SJSA1 (cell line): ENCODE measurements at regions not wholly inside any gene's neighbourhood (a gene's known extent, or its start where the extent isn't known, plus 50 kb on each side); places are given as distances from the start of the nearest gene placed in this dataset.
"Not testable (repeated sequence)": the region's sequence is repeated elsewhere in the genome, so short reads cannot be mapped to it uniquely, and the experiment has no call there.

ENCODE experiments used
- DNase-seq, 2 experiments: peaks; one replicate each; pipeline ENCODE4 v3.0.0-alpha.2; 2015 to 2020; ENCODE audit warnings: low spot score in 2 of 2, low read depth in 1 of 2
- H3K27ac ChIP-seq: fragments of 250-450 bp; sonication (Bioruptor Pico); 2 replicates; pipeline ENCODE4 v1.5.1; 2020; ENCODE audit warnings: mild to moderate bottlenecking, moderate library complexity
- H3K27me3 ChIP-seq: fragments of 250-450 bp; sonication (Bioruptor Pico); replicated peaks from 2 replicates; pipeline ENCODE4 v1.5.1; 2020; ENCODE audit warnings: mild to moderate bottlenecking, moderate library complexity
- H3K36me3 ChIP-seq: fragments of 250-450 bp; sonication (Bioruptor Pico); 2 replicates; pipeline ENCODE4 v1.5.1; 2020; ENCODE audit warnings: mild to moderate bottlenecking
- H3K4me1 ChIP-seq: fragments of 250-450 bp; sonication (Bioruptor Pico); replicated peaks from 2 replicates; pipeline ENCODE4 v1.6.1; 2021; ENCODE audit warnings: mild to moderate bottlenecking
- H3K4me3 ChIP-seq: fragments of 250-450 bp; sonication (Bioruptor Pico); 2 replicates; pipeline ENCODE4 v1.5.1; 2020; ENCODE audit warnings: mild to moderate bottlenecking
- H3K9me3 ChIP-seq: fragments of 250-450 bp; sonication (Bioruptor Pico); replicated peaks from 2 replicates; pipeline ENCODE4 v1.5.1; 2020; ENCODE audit warnings: mild to moderate bottlenecking

DNA sequence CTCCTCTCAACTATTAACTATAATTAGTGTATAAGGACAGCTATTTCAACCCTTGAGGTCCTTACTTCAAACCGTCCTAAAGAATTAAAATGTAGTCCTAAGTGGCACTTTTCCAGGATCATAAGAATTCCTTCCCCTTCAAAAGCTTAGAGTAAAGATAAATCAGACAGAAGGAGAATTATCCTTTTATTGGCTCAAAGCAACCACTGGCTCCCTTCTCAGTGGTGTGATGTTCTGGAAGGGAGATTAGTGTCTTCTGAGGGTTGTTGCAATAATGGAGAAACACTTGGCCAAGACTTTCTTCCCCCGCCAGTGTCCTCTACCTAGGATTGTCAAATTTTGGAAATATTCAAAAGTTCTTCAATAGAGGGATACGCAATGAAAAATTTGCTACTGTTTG, 89.1 kb upstream of the PLEKHG1 start:
- H3K36me3 ChIP-seq = no peaks in the 10 kb centered on the region
- H3K4me1 ChIP-seq = no peaks in the 10 kb centered on the region

DNA sequence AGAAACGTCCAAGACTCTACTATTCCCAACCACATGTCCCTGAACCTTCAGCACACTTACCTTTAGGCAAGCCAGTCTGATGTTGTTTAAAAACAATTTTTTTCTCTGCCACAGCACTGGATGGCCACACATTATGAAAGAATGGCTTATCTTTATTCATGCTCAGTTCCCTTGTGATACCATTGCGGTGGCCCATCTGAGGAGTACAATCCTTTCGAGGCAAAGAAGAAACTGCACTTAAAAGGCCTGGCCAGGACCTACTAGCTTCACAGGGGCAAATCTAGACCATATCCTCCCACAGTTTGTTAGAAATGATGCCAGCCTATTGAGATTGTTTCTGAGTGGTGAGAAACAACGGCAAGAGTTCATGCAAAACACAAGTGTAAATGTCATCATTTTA, 88.4 kb upstream of the PLEKHG1 start:
- H3K9me3 ChIP-seq = no peaks in the 10 kb centered on the region
- no peak overlapping the region for H3K4me3 ChIP-seq
- no peaks in the 10 kb centered on the region; the same call in 1 of the 2 replicates for H3K27me3 ChIP-seq
- H3K36me3 ChIP-seq = no peaks in the 10 kb centered on the region
- H3K27ac ChIP-seq = no peak overlapping the region
- no peak for DNase-seq
- no peaks in the 10 kb centered on the region for H3K4me1 ChIP-seq

More for the DNA sequence above, 89.1 kb upstream of the PLEKHG1 start:
- H3K27ac ChIP-seq = no peak overlapping the region
- no peak overlapping the region for H3K4me3 ChIP-seq
- no peaks in the 10 kb centered on the region for H3K9me3 ChIP-seq
- no peaks in the 10 kb centered on the region; the same call in 1 of the 2 replicates for H3K27me3 ChIP-seq
- no peak for DNase-seq

GRCh38 chr6:150514806-150515380, 84.8 kb upstream of the PLEKHG1 start:
- no peaks in the 10 kb centered on the region for H3K4me1 ChIP-seq
- no peak overlapping the region for H3K27ac ChIP-seq
- H3K36me3 ChIP-seq = no peaks in the 10 kb centered on the region
- H3K9me3 ChIP-seq = no peaks in the 10 kb centered on the region
- H3K4me3 ChIP-seq = no peak overlapping the region
- no peak for DNase-seq
- H3K27me3 ChIP-seq = no peaks in the 10 kb centered on the region; the same call in 1 of the 2 replicates

DNA sequence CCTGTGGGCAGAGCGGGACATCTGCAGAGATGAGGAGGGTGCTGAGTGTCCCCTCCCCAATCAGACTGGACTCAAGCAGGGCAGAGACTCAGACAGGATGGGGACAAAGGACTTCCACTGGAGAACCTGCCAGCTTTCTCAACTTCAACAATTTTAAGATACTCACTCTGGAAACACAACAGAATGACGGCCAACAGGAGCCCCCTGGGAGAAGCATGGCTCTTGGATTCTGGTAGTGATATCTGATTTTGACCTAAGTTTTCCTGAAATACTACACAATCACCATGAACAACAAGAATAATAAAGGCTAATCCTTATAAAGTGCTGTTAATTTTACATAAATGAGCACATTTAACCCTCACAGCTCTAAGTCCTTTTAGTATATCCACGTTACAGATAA, 83.5 kb upstream of the PLEKHG1 start:
- Histone ChIP-seq H3K4me1 (no peaks in the 10 kb centered on the region), H3K27me3 (no peaks in the 10 kb centered on the region; the same call in none of the 2 replicates)

DNA sequence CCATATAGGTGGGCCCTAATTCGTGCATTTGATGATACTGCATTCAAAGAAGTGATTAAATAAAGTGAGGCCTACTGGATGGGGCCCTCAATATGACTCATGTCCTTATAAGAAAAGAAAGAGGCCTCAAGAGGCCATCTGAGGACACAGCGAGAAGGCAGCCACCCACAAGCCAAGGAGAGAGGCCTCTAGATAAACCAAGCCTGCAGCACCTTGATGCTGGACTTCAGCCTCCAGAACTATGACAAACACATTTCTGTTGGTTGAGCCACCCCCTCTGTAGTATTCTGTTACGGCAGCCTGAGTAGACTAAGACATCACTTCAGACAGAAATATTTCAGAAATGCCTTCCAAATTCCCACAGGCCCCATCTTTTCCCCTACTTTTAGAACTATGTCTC, 82.5 kb upstream of the PLEKHG1 start:
- H3K27me3 ChIP-seq = no peaks in the 10 kb centered on the region; the same call in none of the 2 replicates
- DNase-seq = no peak
- no peaks in the 10 kb centered on the region for H3K4me1 ChIP-seq
- no peak overlapping the region for H3K4me3 ChIP-seq
- no peaks in the 10 kb centered on the region for H3K36me3 ChIP-seq
- H3K27ac ChIP-seq = no peak overlapping the region
- H3K9me3 ChIP-seq = no peaks in the 10 kb centered on the region

More for the DNA sequence above, 83.5 kb upstream of the PLEKHG1 start:
- Histone ChIP-seq H3K27ac (no peak overlapping the region), H3K9me3 (no peaks in the 10 kb centered on the region), H3K36me3 (no peaks in the 10 kb centered on the region), H3K4me3 (no peak overlapping the region)
- no peak for DNase-seq

GRCh38 chr6:150521482-150521881, 78.2 kb upstream of the PLEKHG1 start:
- Histone ChIP-seq H3K9me3 (no peaks in the 10 kb centered on the region), H3K4me3 (no peak overlapping the region), H3K36me3 (no peaks in the 10 kb centered on the region), H3K27me3 (no peaks in the 10 kb centered on the region; the same call in 1 of the 2 replicates), H3K4me1 (no peaks in the 10 kb centered on the region), H3K27ac (no peak overlapping the region)
- no peak for DNase-seq

DNA sequence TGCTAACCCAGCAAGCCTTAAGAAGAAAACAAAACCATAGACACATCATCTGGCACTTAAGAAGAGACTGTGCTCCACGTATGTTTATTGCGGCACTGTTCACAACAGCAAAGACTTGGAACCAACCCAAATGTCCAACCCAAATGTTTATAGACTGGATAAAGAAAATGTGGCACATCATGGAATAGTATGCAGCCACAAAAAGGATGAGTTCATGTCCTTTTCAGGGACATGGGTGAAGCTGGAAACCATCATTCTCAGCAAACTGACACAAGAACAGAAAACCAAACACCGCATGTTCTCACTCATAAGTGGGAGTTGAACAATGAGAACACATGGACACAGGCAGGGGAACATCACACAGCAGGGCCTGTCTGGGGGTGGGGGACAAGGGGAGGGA, 76.5 kb upstream of the PLEKHG1 start:
- not testable (repeated sequence) for H3K36me3 ChIP-seq, DNase-seq, H3K27me3 ChIP-seq, H3K4me3 ChIP-seq, H3K9me3 ChIP-seq, H3K27ac ChIP-seq, H3K4me1 ChIP-seq

- Histone ChIP-seq H3K4me3 (no peak overlapping the region), H3K9me3 (no peaks in the 10 kb centered on the region), H3K27me3 (no peaks in the 10 kb centered on the region; the same call in 1 of the 2 replicates), H3K4me1 (no peaks in the 10 kb centered on the region), H3K36me3 (no peaks in the 10 kb centered on the region), H3K27ac (no peak overlapping the region)
- DNase-seq = no peak
Measured at GRCh38 chr6:150525300-150525699, 74.4 kb upstream of the PLEKHG1 start.

DNA sequence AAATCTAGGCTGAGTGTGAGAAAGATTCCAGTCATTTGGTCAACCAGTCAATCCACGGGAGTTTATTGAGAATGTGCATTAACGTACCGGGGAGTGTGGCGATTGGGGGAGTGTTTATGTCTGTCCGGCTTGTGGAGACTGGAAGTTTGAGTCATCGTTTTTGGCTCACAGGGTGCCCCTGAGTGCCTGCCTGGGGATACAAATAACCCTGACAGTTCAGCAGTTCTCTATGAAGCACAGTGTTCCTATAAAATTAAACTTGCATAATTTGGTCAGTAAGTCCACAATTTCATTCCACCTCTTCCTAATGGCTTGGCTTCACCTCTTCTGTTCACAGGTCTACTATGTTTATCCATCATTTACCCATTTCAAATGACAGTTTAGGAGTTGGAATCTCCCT, 72.6 kb upstream of the PLEKHG1 start:
- no peaks in the 10 kb centered on the region for H3K27me3 ChIP-seq
- H3K27ac ChIP-seq = no peak overlapping the region
- no peaks in the 10 kb centered on the region for H3K9me3 ChIP-seq
- H3K4me3 ChIP-seq = no peak overlapping the region
- H3K4me1 ChIP-seq = no peaks in the 10 kb centered on the region
- DNase-seq = no peak
- no peaks in the 10 kb centered on the region for H3K36me3 ChIP-seq

DNA sequence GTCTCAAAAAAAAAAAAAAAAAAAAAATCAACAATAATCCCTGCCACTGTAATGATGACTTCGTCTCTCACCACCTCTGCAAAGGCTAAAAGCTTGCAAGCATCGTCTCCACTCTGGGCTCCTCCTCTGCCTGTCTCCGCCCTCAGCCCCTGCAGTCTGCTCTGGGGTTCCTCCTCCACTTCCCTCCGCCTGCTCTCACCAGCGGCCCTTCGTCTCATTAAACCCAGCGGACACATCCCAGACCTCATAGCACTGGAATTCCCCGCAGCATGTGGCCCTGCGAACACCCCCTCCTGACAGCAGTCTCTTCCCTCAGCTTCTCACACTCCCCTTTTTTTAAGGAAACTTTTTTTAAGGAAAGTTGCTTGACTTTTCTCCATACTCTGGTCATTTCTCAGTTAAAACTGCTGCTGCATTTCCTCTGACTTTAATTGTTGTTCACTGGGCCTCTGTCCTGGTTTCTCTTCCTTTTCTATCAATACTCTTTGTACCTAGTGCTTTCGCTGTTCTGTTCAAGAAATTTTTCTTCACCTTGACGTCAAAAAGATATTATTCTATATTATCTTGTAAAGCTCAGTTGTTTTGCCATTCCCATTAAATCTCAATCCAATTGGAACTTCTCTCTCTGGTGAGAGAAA, 70.9 kb upstream of the PLEKHG1 start:
- Histone ChIP-seq H3K27ac (no peak overlapping the region), H3K36me3 (no peaks in the 10 kb centered on the region), H3K4me3 (no peak overlapping the region), H3K9me3 (no peaks in the 10 kb centered on the region), H3K4me1 (no peaks in the 10 kb centered on the region), H3K27me3 (no peaks in the 10 kb centered on the region)
- no peak for DNase-seq

GRCh38 chr6:150529646-150530045, 70.0 kb upstream of the PLEKHG1 start:
- Histone ChIP-seq H3K4me1 (no peaks in the 10 kb centered on the region), H3K27me3 (no peaks in the 10 kb centered on the region), H3K36me3 (no peaks in the 10 kb centered on the region), H3K27ac (no peak overlapping the region), H3K9me3 (no peaks in the 10 kb centered on the region), H3K4me3 (no peak overlapping the region)
- DNase-seq = no peak

DNA sequence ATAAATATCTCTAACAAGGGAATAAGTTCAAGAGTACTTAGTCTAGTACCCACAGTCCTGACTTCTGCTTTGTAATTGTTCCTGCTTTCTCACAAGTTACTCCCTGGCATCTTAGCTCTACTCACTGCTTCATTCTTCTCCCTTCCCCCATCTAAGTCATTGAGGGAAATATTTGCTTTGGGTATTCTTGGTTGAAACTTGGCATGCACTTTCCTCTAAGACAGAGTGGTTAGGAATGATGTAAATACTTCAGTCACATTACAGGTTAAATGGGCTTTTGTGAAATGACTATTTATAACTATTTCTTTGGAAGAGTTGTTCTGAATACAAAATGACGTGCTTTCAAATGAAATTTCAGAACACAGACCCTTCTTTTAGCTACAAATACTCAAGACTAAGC, 67.7 kb upstream of the PLEKHG1 start:
- no peak overlapping the region for H3K27ac ChIP-seq
- no peaks in the 10 kb centered on the region for H3K9me3 ChIP-seq
- no peak for DNase-seq
- H3K27me3 ChIP-seq = no peaks in the 10 kb centered on the region
- no peaks in the 10 kb centered on the region for H3K36me3 ChIP-seq
- H3K4me3 ChIP-seq = no peak overlapping the region
- H3K4me1 ChIP-seq = no peaks in the 10 kb centered on the region

DNA sequence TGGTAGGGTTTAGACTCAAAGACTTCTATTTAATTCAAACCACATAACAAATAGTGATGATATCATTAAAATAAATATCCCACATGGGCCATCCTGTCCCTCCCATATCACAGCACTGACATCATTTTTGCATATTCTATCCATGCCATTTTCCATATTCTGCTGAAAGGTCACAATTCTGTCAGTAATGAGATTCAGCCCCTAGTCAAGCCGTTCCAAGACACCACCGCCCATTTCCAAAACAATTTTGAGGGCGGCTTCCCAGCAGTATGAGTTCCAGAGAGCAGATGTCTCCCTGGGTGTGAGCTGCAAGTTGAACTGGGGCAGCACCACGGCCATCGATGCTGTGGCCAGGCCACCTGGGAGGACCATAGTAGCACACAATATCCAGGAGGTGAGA, 65.1 kb upstream of the PLEKHG1 start:
- H3K27ac ChIP-seq = no peak overlapping the region
- no peak for DNase-seq
- H3K9me3 ChIP-seq = no peaks in the 10 kb centered on the region
- no peaks in the 10 kb centered on the region for H3K27me3 ChIP-seq
- H3K4me1 ChIP-seq = no peaks in the 10 kb centered on the region
- no peaks in the 10 kb centered on the region for H3K36me3 ChIP-seq
- no peak overlapping the region for H3K4me3 ChIP-seq

GRCh38 chr6:150535151-150535804, 64.4 kb upstream of the PLEKHG1 start:
- Histone ChIP-seq H3K4me3 (no peak overlapping the region), H3K27me3 (no peaks in the 10 kb centered on the region), H3K4me1 (no peaks in the 10 kb centered on the region), H3K9me3 (no peaks in the 10 kb centered on the region), H3K36me3 (no peaks in the 10 kb centered on the region), H3K27ac (no peak overlapping the region)
- no peak for DNase-seq
